ENCODE measurements at regions not wholly inside any gene's neighbourhood (a gene's known extent, or its start where the extent isn't known, plus 50 kb on each side); places are given as distances from the start of the nearest gene placed in this dataset.

- Histone ChIP-seq H3K4me2 (no peak overlapping the region), H2AFZ (ENCODE audit: low read depth) (no peak overlapping the region), H4K20me1 (ENCODE audit: insufficient read depth) (no peaks in the 10 kb centered on the region), H3K9me3 (no peaks in the 10 kb centered on the region), H3K4me3 (ENCODE audit: low read depth in 2 of 2, low read length in 1 of 2) (no peak overlapping the region), H3K27ac (ENCODE audit: low read depth in 2 of 2, low read length in 1 of 2) (no peak overlapping the region), H3F3A (replicated peaks; ENCODE audit: insufficient read depth) (no peaks in the 10 kb centered on the region), H3K4me1 (ENCODE audit: control insufficient read depth in 1 of 2, insufficient read depth in 2 of 2, low read depth in 1 of 2, low read length in 1 of 2) (no peaks in the 10 kb centered on the region), H3K9me2 (no peaks in the 10 kb centered on the region), H3K36me3 (replicated peaks in 1 of 2; ENCODE audit: control insufficient read depth in 1 of 2, insufficient read depth in 2 of 2, low read length in 1 of 2) (no peaks in the 10 kb centered on the region), H3K27me3 (ENCODE audit: insufficient read depth) (peaks cover 15% of the 10 kb centered on the region; the same call in 1 of the 2 replicates), H3K9ac (no peak overlapping the region), H3K79me2 (ENCODE audit: insufficient read depth) (no peaks in the 10 kb centered on the region)
- 68% methylated on average over 6 of the region's 6 CpGs for WGBS (ENCODE audit: low lambda C conversion rate)
- ChIA-PET POLR2A (no interaction called here), CTCF (interaction anchor here (0.8 to 1.7 kb wide), 5 partner anchors 10 to 126 kb away, joined by 3 to 5 read pairs (median 4); no protein-coding TSS in a partner anchor)
- DNase-seq = no peak
- TF ChIP-seq RXRA (IDR thresholded peaks at IDR 0.05; ENCODE audit: borderline replicate concordance, low read depth) (no peak), RFX5 (IDR thresholded peaks at IDR 0.05; ENCODE audit: low read length) (no peak), YY1 (IDR thresholded peaks at IDR 0.05; ENCODE audit: low read depth) (no peak), FOSL2 (IDR thresholded peaks at IDR 0.05; ENCODE audit: borderline replicate concordance, low read depth) (no peak), POLR2AphosphoS5 (IDR thresholded peaks at IDR 0.05; ENCODE audit: low read depth, low read length) (no peak), MXI1 (IDR thresholded peaks at IDR 0.05; ENCODE audit: low read depth, low read length) (no peak), IRF3 (IDR thresholded peaks at IDR 0.05; ENCODE audit: low read depth, low read length) (no peak), SIN3A (IDR thresholded peaks at IDR 0.05; ENCODE audit: borderline replicate concordance, low read depth, low read length) (no peak), REST (IDR thresholded peaks at IDR 0.05; ENCODE audit: low read depth, low read length) (no peak), ELF1 (IDR thresholded peaks at IDR 0.05) (no peak), NFIC (IDR thresholded peaks at IDR 0.05; ENCODE audit: borderline replicate concordance) (no peak), GABPA (IDR thresholded peaks at IDR 0.05; ENCODE audit: low read depth) (no peak), SMC3 (IDR thresholded peaks at IDR 0.05; ENCODE audit: low read depth, low read length) (no peak), MEF2A (IDR thresholded peaks at IDR 0.05; ENCODE audit: borderline replicate concordance, low read depth) (no peak)
These were observed 177.2 kb upstream of the PODXL start for GRCh38 chr7:131733604-131734003.

- CTCF ChIA-PET = interaction anchor here (0.6 to 1.3 kb wide), 4 partner anchors 34 to 1069 kb away, joined by 3 to 4 read pairs (median 3); no protein-coding TSS in a partner anchor
- Histone ChIP-seq H3K4me1 (ENCODE audit: control insufficient read depth in 1 of 2, insufficient read depth in 2 of 2, low read depth in 1 of 2, low read length in 1 of 2) (no peaks in the 10 kb centered on the region; a peak in 2 of 4 replicates), H3K27ac (ENCODE audit: low read depth in 2 of 2, low read length in 1 of 2) (no peak overlapping the region)
These were observed 170.8 kb upstream of the PODXL start for GRCh38 chr7:131727189-131727588.

More at GRCh38 chr7:131727189-131727588, 170.8 kb upstream of the PODXL start:
- Histone ChIP-seq H3F3A (replicated peaks; ENCODE audit: insufficient read depth) (no peaks in the 10 kb centered on the region), H3K9me3 (no peaks in the 10 kb centered on the region), H3K4me2 (no peak overlapping the region), H3K9me2 (no peaks in the 10 kb centered on the region), H4K20me1 (ENCODE audit: insufficient read depth) (no peaks in the 10 kb centered on the region), H2AFZ (ENCODE audit: low read depth) (no peak overlapping the region), H3K4me3 (ENCODE audit: low read depth in 2 of 2, low read length in 1 of 2) (no peak overlapping the region), H3K36me3 (replicated peaks in 1 of 2; ENCODE audit: control insufficient read depth in 1 of 2, insufficient read depth in 2 of 2, low read length in 1 of 2) (no peaks in the 10 kb centered on the region), H3K9ac (no peak overlapping the region), H3K79me2 (ENCODE audit: insufficient read depth) (no peaks in the 10 kb centered on the region), H3K27me3 (ENCODE audit: insufficient read depth) (no peaks in the 10 kb centered on the region)
- 49% methylated on average over 2 of the region's 2 CpGs for WGBS (ENCODE audit: low lambda C conversion rate)
- TF ChIP-seq PBX3 (IDR thresholded peaks at IDR 0.05) (no peak), NRF1 (IDR thresholded peaks at IDR 0.05; ENCODE audit: low read depth, low read length) (no peak), CTCF (IDR thresholded peaks at IDR 0.05) (no peak), EZH2phosphoT487 (IDR thresholded peaks at IDR 0.05; ENCODE audit: borderline replicate concordance, low read depth) (no peak), ZBTB33 (IDR thresholded peaks at IDR 0.05; ENCODE audit: borderline replicate concordance, low read depth) (no peak), RXRA (IDR thresholded peaks at IDR 0.05; ENCODE audit: borderline replicate concordance, low read depth) (no peak), GABPA (IDR thresholded peaks at IDR 0.05; ENCODE audit: low read depth) (no peak), SIN3A (IDR thresholded peaks at IDR 0.05; ENCODE audit: borderline replicate concordance, low read depth, low read length) (no peak)
- no peak for DNase-seq
- POLR2A ChIA-PET = no interaction called here

Measured in SK-N-SH (cell line).